Stimulated activated naive B cell treated with anti-CD40 and anti-IgM and Interleukin-4, amounts not matched to agents 10 μg/mL and 1 μg/mL and 100 μg/mL, for 72 hours (primary cell): ENCODE measurements at regions not wholly inside any gene's neighbourhood (a gene's known extent, or its start where the extent isn't known, plus 50 kb on each side); places are given as distances from the start of the nearest gene placed in this dataset.

ENCODE experiments used
- ATAC-seq, 2 donors: fragments of 150-1000 bp; cut with Tn5 transposase; replicated peaks; 2 replicates each; pipeline ENCODE4 v1.10.0; 2021; ENCODE audit warnings: moderate library complexity in 1 of 2
- DNase-seq: peaks from one replicate; pipeline ENCODE4 v3.0.0; 2021
- H3K27ac Mint-ChIP-seq: one replicate; pipeline ENCODE4 v1.8.0; 2022; ENCODE audit warnings: mild to moderate bottlenecking, mixed read lengths
- H3K27me3 Mint-ChIP-seq, 2 donors: one replicate each; pipeline ENCODE4 v1.8.0; 2022; ENCODE audit warnings: mixed read lengths in 2 of 2
- H3K36me3 Mint-ChIP-seq, 2 donors: one replicate each; pipeline ENCODE4 v1.8.0; 2022; ENCODE audit warnings: mixed read lengths in 2 of 2, mild to moderate bottlenecking in 1 of 2
- H3K4me1 Mint-ChIP-seq, 2 donors: one replicate each; pipeline ENCODE4 v1.8.0; 2022; ENCODE audit warnings: mixed read lengths in 2 of 2, mild to moderate bottlenecking in 1 of 2
- H3K4me3 Mint-ChIP-seq, 2 donors: one replicate each; pipeline ENCODE4 v1.8.0; 2022; ENCODE audit warnings: mild to moderate bottlenecking in 2 of 2, mixed read lengths in 2 of 2, moderate library complexity in 1 of 2
- H3K9me3 Mint-ChIP-seq, 2 donors: one replicate each; pipeline ENCODE4 v1.8.0; 2022; ENCODE audit warnings: mixed read lengths in 2 of 2, mild to moderate bottlenecking in 1 of 2

DNA sequence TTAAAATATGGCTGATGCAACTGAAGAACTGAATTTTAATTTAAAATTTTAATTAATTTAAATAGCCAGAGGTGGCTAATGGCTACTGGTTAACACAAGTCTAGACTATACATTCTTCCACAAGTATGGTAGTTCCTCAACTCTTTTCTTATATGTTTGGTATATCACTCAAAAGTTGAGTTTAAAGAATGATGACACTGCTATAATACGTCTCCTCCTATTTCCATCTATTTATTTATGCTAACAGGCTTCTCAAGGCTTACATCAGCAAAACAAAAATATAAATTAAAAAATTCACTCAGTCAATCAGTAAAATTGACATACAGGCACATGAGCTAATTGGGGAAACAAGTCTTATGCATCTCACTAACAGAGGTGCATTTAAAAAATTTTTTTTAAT is 227.9 kb upstream of the PMFBP1 start:
- DNase-seq (no peak), ATAC-seq (no peak)
- H3K27me3 Mint-ChIP-seq: no peaks in the 10 kb centered on the region
- peaks cover 2 to 8% of the 10 kb centered on the region in 2 donors for H3K9me3 Mint-ChIP-seq
- no peak overlapping the region for H3K4me3 Mint-ChIP-seq
- H3K27ac Mint-ChIP-seq: no peak overlapping the region
- H3K4me1 Mint-ChIP-seq: no peaks in the 10 kb centered on the region
- H3K36me3 Mint-ChIP-seq: peaks cover 0 to 7% of the 10 kb centered on the region in 2 donors

DNA sequence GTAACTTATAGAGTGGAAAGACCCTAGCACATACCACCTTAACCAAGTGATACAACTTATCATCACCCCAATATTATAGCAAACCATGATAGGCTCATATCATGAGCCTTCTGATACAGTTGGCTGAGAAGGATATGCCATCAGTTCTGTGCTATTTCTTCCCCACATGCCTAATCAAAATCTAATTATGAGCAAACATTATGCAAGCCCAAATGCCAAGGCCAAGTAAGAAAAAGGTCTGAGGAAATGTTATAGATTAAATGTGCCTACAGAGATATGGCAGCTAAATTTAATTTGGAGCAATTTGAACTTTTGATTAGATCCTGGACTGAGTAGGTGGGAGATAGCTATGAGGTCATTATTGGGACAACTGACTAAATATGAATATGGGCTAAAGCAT is 225.9 kb upstream of the PMFBP1 start:
- Mint-ChIP-seq H3K36me3 (peaks cover 5 to 18% of the 10 kb centered on the region in 2 donors), H3K27me3 (no peaks in the 10 kb centered on the region), H3K4me1 (no peaks in the 10 kb centered on the region), H3K4me3 (no peak overlapping the region), H3K9me3 (peaks cover 2 to 13% of the 10 kb centered on the region in 2 donors), H3K27ac (no peak overlapping the region)
- DNase-seq (no peak), ATAC-seq (no peak)

DNA sequence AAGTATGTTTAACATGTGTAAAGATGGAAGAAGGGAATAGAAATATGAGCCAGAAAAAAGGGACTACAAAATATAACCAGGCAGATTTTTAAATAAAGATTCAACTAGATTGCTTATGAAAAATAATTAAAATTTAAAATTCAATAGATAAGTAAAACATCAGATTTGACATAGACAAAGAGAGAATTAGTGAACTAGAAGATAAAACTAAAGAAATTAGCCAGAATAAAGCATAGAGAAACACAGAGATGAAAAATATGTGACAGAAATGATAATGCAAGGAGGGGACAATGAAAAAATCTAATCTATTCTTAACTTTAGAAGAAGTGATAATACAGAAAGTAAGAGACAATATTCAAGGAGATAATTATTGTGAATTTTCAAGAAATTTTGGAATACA is 222.6 kb upstream of the PMFBP1 start:
- Mint-ChIP-seq H3K36me3 (peaks cover 5 to 21% of the 10 kb centered on the region in 2 donors), H3K4me3 (no peak overlapping the region), H3K9me3 (peaks cover 2 to 13% of the 10 kb centered on the region in 2 donors), H3K27me3 (no peaks in the 10 kb centered on the region), H3K4me1 (no peaks in the 10 kb centered on the region), H3K27ac (no peak overlapping the region)
- ATAC-seq (no peak), DNase-seq (no peak)

DNA sequence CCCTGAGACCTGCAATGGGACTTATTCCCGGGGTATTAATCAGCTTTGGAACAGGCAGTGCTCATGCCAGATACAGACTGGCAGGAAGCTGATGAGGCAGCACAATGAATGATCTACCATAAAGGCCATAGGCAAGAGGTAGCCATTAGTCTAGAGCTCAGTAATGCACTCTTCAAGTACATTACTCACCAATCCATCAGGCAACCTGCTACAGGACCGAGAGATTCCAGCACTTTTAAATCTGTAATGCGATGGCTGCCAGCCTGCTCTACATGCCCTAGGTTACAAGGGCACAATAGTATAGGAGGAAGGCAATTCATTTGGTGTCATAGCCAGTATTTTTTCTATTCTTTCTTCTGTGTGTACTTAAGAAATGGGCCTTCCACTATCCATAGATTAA is 217.8 kb upstream of the PMFBP1 start:
- no peak for DNase-seq
- no peak overlapping the region for H3K27ac Mint-ChIP-seq
- no peak overlapping the region for H3K4me3 Mint-ChIP-seq
- no peaks in the 10 kb centered on the region for H3K27me3 Mint-ChIP-seq
- no peak for ATAC-seq
- peaks cover 13 to 21% of the 10 kb centered on the region in 2 donors for H3K9me3 Mint-ChIP-seq
- H3K36me3 Mint-ChIP-seq: peaks cover 20 to 34% of the 10 kb centered on the region in 2 donors
- H3K4me1 Mint-ChIP-seq: no peaks in the 10 kb centered on the region

DNA sequence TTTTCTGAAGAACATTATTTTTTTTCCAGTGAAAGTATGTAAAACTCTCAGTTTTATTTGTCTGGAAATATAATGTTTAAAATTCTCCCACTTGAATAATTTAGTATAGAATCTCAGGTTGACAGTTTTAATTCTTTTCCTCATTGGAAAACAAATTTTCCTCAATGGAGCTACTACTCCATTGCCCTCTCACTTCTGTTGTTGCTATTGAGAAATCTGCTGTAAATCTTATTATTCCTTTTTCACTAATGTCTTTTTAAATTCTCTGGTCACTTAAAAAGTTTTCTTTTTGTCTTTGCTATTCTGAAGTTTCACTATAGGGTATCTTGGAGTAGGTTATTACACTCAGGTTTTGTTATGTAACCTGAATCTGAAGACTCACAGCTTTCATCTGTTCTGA is 216.1 kb upstream of the PMFBP1 start:
- Mint-ChIP-seq H3K36me3 (peaks cover 18 to 28% of the 10 kb centered on the region in 2 donors), H3K4me3 (no peak overlapping the region), H3K4me1 (no peaks in the 10 kb centered on the region), H3K27me3 (no peaks in the 10 kb centered on the region), H3K27ac (no peak overlapping the region), H3K9me3 (peaks cover 13% of the 10 kb centered on the region in 2 donors)
- DNase-seq (no peak), ATAC-seq (no peak)

DNA sequence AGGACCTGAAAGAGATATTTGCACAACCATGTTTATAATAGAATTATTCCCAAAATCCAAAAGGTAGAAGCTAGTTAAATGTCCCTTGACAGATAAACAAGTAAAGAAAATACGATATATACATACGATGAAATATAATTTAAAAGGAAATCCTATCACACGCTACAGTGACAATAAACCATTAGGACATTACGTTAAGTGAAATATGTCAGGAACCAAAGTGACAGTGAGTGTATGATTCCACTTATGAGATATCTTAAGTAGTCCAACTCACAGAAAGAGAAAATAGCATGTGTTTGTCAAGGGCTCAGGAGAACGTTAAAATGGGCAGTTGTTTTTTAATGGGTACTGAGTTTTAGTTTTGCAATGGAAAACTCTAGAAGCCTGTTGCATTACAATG is 212.7 kb upstream of the PMFBP1 start:
- Mint-ChIP-seq H3K27ac (no peak overlapping the region), H3K9me3 (peaks cover 18 to 20% of the 10 kb centered on the region in 2 donors), H3K27me3 (no peaks in the 10 kb centered on the region), H3K4me1 (no peaks in the 10 kb centered on the region), H3K4me3 (no peak overlapping the region), H3K36me3 (peaks cover 21 to 30% of the 10 kb centered on the region in 2 donors)
- no peak for ATAC-seq
- no peak for DNase-seq

DNA sequence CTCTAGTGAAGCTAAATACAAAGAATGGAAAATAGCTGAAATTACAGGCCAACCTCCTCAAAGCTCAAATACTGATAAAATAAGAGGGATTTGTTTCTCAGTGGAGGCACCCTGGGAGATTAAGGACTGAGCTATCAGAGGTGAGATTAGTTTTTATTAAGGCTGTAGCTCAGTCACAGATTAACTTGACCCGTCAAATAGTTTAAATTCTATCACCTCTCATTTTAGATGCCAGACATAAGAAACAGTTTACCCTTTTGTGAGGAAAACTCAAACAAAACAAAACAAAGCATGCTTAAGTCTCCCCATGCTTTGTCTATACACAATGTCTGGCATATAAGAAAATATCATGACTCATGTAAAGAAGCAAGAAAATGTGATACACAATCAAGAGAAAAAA is 208.3 kb upstream of the PMFBP1 start:
- H3K4me1 Mint-ChIP-seq: no peaks in the 10 kb centered on the region
- H3K4me3 Mint-ChIP-seq: no peak overlapping the region
- no peak overlapping the region for H3K27ac Mint-ChIP-seq
- H3K27me3 Mint-ChIP-seq: no peaks in the 10 kb centered on the region
- no peak for DNase-seq
- peaks cover 7 to 10% of the 10 kb centered on the region in 2 donors for H3K36me3 Mint-ChIP-seq
- ATAC-seq: no peak
- H3K9me3 Mint-ChIP-seq: peaks cover 5 to 8% of the 10 kb centered on the region in 2 donors

DNA sequence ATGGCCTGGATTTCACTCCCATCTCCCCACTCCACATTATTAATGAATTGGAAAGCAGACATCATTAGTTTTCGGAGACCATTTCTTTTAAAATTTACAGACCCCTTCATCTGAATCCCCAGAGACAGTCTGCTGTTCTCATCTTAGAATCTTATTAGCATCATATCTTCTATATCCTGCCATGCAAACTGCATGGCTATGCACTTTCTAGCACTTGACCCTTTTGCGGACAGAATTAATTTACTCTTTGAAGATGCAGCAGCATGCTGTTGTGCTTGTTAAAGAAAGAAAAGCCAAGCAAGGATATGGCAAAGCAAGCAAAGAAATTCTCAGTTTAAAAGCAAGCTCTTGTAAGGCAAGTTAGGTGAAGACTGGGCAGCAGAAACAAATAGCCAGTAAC is 201.2 kb upstream of the PMFBP1 start:
- no peaks in the 10 kb centered on the region for H3K27me3 Mint-ChIP-seq
- peaks cover 0 to 4% of the 10 kb centered on the region in 2 donors for H3K9me3 Mint-ChIP-seq
- peaks cover 0 to 3% of the 10 kb centered on the region in 2 donors for H3K4me1 Mint-ChIP-seq
- no peak overlapping the region for H3K27ac Mint-ChIP-seq
- H3K36me3 Mint-ChIP-seq: peaks cover 2 to 5% of the 10 kb centered on the region in 2 donors
- ATAC-seq (no peak), DNase-seq (no peak)
- H3K4me3 Mint-ChIP-seq: no peak overlapping the region

DNA sequence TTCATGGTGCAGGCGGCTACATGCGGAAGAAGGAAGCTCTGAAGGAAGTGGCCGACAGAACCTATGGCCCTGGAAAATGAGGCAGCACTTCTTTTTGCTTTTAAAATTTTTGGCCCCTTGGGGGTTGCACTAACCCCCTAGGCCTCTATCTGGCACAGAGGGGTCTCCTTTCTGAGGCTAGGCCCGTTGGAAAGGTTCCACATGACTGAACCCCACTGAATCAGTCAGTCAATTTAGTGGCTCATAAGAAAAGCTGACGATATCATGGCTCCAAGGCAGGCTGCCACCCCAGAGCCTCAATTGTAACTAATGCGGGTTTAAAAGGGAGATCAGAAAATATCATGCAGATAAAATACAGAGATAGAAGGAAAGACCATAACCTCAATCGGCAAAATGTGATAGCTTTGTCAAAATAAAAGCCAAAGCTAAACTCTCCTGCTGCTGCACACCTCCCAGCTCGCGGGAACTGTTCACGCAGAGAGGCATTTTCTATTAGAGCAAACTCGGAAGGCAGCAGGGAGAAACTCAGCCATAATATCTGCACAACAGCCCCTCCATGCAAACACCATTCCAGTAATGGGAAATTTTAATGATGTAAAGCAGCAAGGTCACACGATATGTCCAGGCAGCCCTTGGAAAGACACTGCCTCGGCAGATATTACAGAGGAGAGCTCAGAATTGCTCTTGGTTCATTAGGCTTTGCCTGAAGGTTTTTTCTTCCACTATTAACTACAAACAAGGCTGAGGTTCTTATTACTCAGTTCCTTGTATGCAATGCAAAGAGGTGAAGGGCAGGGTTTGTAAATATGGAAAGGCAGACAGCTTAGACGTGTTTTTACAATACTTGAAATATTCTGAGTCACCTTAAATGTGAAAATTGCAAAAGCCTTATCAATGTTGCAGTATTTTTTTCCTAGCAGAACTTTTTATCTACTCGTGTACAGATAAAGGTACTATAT is 200.4 kb upstream of the PMFBP1 start:
- no peak overlapping the region for H3K27ac Mint-ChIP-seq
- H3K9me3 Mint-ChIP-seq: peaks cover 3 to 8% of the 10 kb centered on the region in 2 donors
- DNase-seq (no peak), ATAC-seq (no peak)
- H3K27me3 Mint-ChIP-seq: no peaks in the 10 kb centered on the region
- peaks cover 0 to 3% of the 10 kb centered on the region in 2 donors for H3K4me1 Mint-ChIP-seq
- no peak overlapping the region for H3K4me3 Mint-ChIP-seq
- peaks cover 8 to 13% of the 10 kb centered on the region in 2 donors for H3K36me3 Mint-ChIP-seq

DNA sequence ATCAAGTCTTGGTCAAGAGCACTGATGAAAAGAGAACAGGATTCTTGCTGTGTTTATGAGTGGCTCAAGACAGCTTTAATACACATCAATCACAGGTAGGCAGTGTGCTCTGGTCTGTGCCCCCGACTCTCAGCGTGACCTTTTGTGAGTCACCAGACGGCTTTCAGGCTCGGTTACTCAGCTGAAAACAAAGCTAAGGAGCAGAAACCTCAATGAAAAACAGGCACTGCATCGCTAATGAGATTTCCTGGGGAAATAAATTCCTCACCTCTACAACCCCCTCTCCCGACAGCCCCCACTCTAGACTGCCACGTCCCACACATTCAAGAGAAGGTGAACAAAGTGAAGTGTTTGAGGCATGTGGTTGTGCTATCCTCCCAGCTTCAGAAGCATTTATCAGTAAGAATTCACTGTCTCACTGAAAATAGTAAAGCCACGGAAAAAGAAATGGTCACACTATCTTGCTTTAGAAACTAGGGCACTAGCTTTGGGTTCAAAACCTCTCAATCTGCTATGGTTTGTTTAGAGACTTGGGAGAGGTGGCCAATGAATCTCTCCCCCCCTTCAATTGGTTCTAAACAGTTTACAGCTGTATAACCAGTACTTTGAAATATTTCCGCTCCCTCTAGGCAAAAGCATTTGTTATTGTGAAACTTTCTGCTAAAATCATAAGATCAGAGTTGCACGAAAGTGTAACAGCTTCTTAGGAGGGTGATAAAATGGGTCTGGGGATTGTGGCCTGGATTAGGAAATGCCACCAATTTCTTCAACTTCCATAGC is 199.5 kb upstream of the PMFBP1 start:
- no peaks in the 10 kb centered on the region for H3K27me3 Mint-ChIP-seq
- DNase-seq: no peak
- H3K4me1 Mint-ChIP-seq: peaks cover 0 to 3% of the 10 kb centered on the region in 2 donors
- no peak overlapping the region for H3K27ac Mint-ChIP-seq
- peaks cover 3 to 9% of the 10 kb centered on the region in 2 donors for H3K9me3 Mint-ChIP-seq
- H3K4me3 Mint-ChIP-seq: no peak overlapping the region
- H3K36me3 Mint-ChIP-seq: peaks cover 8 to 13% of the 10 kb centered on the region in 2 donors
- ATAC-seq: peak; percentile 80 to 83

DNA sequence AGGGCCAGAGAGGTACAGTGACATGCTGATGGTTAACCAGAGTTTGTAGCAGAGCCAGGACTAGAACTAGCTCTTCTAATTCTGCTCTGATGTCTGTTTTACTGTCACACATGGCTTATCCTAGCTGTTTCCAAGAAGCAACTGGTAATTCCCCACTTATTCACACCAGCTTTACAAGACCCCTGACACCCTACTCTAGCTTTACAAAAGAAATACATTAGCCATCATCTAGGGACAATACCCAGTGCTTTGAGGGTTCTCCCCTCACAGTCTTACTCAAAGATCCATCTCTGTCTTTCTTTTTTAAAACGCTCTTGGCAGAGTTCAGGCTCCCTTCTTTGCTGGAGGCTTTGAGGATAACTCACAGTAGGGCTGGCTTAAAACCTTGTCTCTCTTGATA is 197.3 kb upstream of the PMFBP1 start:
- peaks cover 0 to 3% of the 10 kb centered on the region in 2 donors for H3K4me1 Mint-ChIP-seq
- H3K9me3 Mint-ChIP-seq: peaks cover 8 to 9% of the 10 kb centered on the region in 2 donors
- no peak overlapping the region for H3K4me3 Mint-ChIP-seq
- DNase-seq (no peak), ATAC-seq (peak; percentile 77 to 80)
- no peak overlapping the region for H3K27ac Mint-ChIP-seq
- no peaks in the 10 kb centered on the region for H3K27me3 Mint-ChIP-seq
- H3K36me3 Mint-ChIP-seq: peaks cover 8 to 17% of the 10 kb centered on the region in 2 donors

DNA sequence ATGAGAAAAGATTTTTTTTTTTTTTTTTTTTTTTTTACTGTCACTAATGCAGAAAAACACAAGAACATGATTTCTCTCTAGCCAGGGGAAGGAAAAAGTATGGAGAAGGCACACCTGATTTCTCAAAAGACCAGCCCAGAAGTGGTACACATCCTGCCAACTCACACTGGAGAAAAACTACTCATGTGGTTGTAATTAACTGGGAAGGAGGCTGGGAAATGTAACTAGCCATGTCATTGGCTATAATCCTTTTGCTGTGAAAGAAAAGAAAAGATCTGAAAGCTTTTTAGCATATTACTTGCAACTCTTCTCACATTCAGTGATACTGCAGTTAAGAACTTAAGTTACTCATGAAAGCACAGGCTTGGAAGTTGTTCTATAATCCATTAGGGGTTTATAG is 195.9 kb upstream of the PMFBP1 start:
- H3K9me3 Mint-ChIP-seq: peaks cover 8 to 9% of the 10 kb centered on the region in 2 donors
- no peak overlapping the region for H3K27ac Mint-ChIP-seq
- no peak overlapping the region for H3K4me3 Mint-ChIP-seq
- no peak for ATAC-seq
- H3K4me1 Mint-ChIP-seq: peaks cover 3 to 4% of the 10 kb centered on the region in 2 donors
- H3K27me3 Mint-ChIP-seq: no peaks in the 10 kb centered on the region
- DNase-seq: no peak
- peaks cover 8 to 17% of the 10 kb centered on the region in 2 donors for H3K36me3 Mint-ChIP-seq

DNA sequence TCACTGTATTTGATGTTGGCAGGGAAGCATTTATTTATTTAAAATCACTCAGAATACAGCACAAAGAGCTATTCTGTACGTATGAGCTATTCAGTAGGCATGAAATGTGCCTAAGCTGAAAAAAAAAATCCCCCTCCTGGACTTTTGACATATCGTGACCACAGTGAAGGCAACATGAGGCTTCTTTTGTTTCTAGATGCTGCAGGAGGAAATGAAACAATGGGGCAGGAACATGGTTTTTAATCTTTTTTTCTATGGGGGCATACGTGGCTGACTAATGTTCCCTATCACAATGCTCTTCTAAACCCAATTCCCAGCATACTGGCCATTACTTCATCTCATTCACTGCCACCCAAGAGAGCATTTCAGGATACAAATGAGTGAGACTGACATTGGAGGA is 191.0 kb upstream of the PMFBP1 start:
- Mint-ChIP-seq H3K4me3 (no peak overlapping the region), H3K4me1 (peaks cover 1 to 6% of the 10 kb centered on the region in 2 donors), H3K36me3 (peaks cover 6 to 10% of the 10 kb centered on the region in 2 donors), H3K27me3 (no peaks in the 10 kb centered on the region), H3K27ac (no peak overlapping the region), H3K9me3 (peaks cover 5 to 8% of the 10 kb centered on the region in 2 donors)
- no peak for DNase-seq
- ATAC-seq: peak; percentile 77

DNA sequence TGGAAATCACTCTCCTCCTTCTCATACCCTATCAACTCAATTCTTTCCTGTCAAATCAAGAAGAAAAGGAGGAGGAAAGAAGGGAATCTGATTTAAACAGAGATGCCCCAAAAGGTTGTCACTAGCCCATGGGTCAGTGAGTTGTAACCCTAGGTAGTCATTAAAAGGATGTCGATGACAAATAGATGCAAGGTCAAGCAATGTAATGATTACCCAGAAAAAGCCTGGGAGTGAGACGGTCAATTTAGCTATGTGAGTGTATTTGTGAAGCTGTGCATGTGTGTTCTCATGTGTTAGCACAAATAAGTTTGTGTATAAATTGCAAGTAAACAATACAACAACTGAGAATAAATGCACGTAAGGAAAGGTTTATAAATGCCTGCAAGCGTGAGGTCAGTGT is 190.5 kb upstream of the PMFBP1 start:
- Mint-ChIP-seq H3K27ac (no peak overlapping the region), H3K4me3 (no peak overlapping the region), H3K4me1 (peaks cover 1 to 6% of the 10 kb centered on the region in 2 donors), H3K9me3 (peaks cover 2 to 6% of the 10 kb centered on the region in 2 donors), H3K27me3 (no peaks in the 10 kb centered on the region), H3K36me3 (peaks cover under 1 to 5% of the 10 kb centered on the region in 2 donors)
- DNase-seq (no peak), ATAC-seq (no peak)
